Left lung (tissue), 4 donors: ENCODE measurements at regions not wholly inside any gene's neighbourhood (a gene's known extent, or its start where the extent isn't known, plus 50 kb on each side); places are given as distances from the start of the nearest gene placed in this dataset.

Experiments
- ATAC-seq: fragments of 200-7000 bp; cut with Tn5 transposase; one replicate; pipeline ENCODE4 v1.9.1; 2020; ENCODE audit warnings: moderate library complexity
- DNase-seq, 4 donors: peaks; one replicate each; pipeline ENCODE4 v3.0.0-alpha.2; 2013 to 2020
- H3K27ac ChIP-seq, 2 donors: fragments of 200-600 bp; sonication (generic) in 1 of 2; one replicate each; pipeline versions ENCODE4 v1.5.0 to v1.8.0; 2020 to 2021
- H3K27me3 ChIP-seq, 2 donors: fragments of 200-600 bp; sonication (generic) in 1 of 2; one replicate each; pipeline versions ENCODE4 v1.5.0 to v1.8.0; 2020 to 2021
- H3K36me3 ChIP-seq, 2 donors: fragments of 200-600 bp; sonication (generic) in 1 of 2; one replicate each; pipeline versions ENCODE4 v1.5.0 to v1.8.0; 2020 to 2021
- H3K4me1 ChIP-seq, 2 donors: fragments of 200-600 bp; one replicate each; pipeline ENCODE4 v1.8.0; 2021
- H3K4me3 ChIP-seq, 2 donors: fragments of 200-600 bp; sonication (generic) in 1 of 2; one replicate each; pipeline versions ENCODE4 v1.5.0 to v1.8.0; 2020 to 2021; ENCODE audit warnings: mild to moderate bottlenecking in 1 of 2
- H3K9me3 ChIP-seq, 2 donors: fragments of 200-600 bp; sonication (generic) in 1 of 2; one replicate each; pipeline versions ENCODE4 v1.5.0 to v1.8.0; 2020 to 2021
- intact Hi-C, 2 donors: fragments of 100-400 bp; cut with DNase I; formaldehyde crosslinking; loops; one replicate each; pipeline versions ENCODE4 v1.11.2 to v1.14.2; 2022
- TF ChIP-seq, protein P1 (sequence below), 2 donors: fragments of 200-600 bp; sonication (generic) in 1 of 2; IDR thresholded peaks; one replicate each; pipeline versions ENCODE4 v1.5.0 to v1.8.0; 2021; ENCODE audit warnings: antibody characterized with exemption in 2 of 2
- donor health status: DM: no; HTN: yes; CAD: no.
- donor health status: DM: no; HTN: no; CAD: no.

DNA sequence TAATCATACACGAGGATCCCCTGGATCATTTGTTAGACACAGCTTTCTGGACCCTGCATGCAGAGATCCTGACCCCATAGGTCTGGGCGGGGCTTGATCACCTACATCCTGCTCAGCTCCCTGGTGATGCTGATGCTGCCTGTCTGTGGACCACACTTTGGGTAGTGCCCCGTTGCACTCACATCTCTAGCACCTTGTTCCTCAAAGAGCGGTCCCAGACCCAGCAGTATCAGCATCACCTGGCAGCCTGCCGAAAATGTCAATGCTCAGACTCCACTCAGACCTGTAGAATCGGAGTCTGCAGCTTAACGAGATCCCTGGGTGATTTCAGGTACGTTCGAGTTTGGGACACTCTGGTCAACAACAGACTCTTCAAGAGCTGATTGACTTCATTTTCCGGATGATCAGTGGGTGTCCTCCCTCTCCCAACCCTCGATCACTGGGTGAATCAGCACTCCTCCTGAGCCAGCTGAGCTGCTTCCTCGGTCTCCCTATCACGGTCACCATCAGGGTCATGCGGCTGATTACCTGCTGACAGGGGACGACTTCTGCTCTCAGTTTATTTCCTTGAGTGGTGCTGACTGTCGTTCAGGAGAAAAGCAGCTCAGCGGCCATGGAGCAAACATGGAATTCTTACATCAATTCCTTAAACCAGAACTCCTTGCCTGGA, 150.6 kb upstream of the RAB12 start:
- TF ChIP-seq, protein P1, sequence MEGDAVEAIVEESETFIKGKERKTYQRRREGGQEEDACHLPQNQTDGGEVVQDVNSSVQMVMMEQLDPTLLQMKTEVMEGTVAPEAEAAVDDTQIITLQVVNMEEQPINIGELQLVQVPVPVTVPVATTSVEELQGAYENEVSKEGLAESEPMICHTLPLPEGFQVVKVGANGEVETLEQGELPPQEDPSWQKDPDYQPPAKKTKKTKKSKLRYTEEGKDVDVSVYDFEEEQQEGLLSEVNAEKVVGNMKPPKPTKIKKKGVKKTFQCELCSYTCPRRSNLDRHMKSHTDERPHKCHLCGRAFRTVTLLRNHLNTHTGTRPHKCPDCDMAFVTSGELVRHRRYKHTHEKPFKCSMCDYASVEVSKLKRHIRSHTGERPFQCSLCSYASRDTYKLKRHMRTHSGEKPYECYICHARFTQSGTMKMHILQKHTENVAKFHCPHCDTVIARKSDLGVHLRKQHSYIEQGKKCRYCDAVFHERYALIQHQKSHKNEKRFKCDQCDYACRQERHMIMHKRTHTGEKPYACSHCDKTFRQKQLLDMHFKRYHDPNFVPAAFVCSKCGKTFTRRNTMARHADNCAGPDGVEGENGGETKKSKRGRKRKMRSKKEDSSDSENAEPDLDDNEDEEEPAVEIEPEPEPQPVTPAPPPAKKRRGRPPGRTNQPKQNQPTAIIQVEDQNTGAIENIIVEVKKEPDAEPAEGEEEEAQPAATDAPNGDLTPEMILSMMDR (IDR thresholded peaks at IDR 0.05), result no peak
- ATAC-seq, result no peak
- Histone ChIP-seq H3K4me1 (no peaks in the 10 kb centered on the region), H3K4me3 (no peak overlapping the region), H3K9me3 (no peaks in the 10 kb centered on the region), H3K36me3 (no peaks in the 10 kb centered on the region), H3K27ac (no peak overlapping the region), H3K27me3 (no peaks in the 10 kb centered on the region)
- intact Hi-C loops, result no loop called here
- DNase-seq, result no peak

DNA sequence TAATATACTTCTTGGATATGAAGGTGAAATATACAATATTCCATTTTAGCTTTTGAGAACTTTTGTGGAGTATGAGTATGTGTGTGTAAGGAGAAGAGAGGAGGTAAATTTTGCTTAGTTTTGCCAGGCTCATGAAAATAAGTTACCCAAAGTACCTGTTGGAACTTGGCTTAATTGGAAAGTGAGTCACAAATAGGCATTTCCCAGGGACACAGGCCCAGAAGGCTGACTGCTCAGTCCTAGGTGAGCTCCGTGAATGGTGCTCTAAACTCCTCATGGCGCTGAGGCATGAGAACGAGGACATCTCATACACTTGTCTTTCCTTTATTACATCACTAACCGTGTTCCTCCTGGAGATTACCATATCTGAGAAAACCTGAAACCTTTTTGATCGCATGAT, 148.5 kb upstream of the RAB12 start:
- TF ChIP-seq, protein P1 (IDR thresholded peaks at IDR 0.05), result no peak
- DNase-seq (no peak), ATAC-seq (no peak)
- Histone ChIP-seq H3K27ac (no peak overlapping the region), H3K9me3 (no peaks in the 10 kb centered on the region), H3K36me3 (no peaks in the 10 kb centered on the region), H3K4me1 (no peaks in the 10 kb centered on the region), H3K27me3 (no peaks in the 10 kb centered on the region), H3K4me3 (no peak overlapping the region)
- intact Hi-C loops, result no loop called here

DNA sequence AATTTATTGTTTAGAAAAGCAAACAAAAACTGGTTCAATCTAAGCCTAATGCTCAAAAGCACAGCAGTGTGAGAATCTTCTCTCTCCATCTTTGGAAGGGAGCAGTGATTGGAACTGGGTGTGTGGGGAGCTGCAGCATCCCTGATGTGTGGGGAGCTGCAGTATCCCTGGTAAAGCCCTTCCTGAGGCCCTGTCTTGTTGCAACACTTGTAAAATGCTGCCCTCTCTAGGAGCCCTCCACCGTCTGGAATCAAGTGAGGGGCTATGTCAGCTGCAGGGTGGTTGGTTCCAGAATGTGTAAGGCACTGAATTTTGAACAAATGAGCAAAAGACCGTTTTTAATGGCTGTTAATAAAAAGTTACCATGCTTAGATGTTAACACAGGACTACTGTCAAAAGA, 147.7 kb upstream of the RAB12 start:
- DNase-seq, result no peak
- TF ChIP-seq, protein P1 (IDR thresholded peaks at IDR 0.05), result no peak
- no peaks in the 10 kb centered on the region for H3K4me1 ChIP-seq
- no peaks in the 10 kb centered on the region for H3K9me3 ChIP-seq
- H3K4me3 ChIP-seq, result no peak overlapping the region
- H3K27ac ChIP-seq, result no peak overlapping the region
- intact Hi-C loops, result no loop called here
- no peaks in the 10 kb centered on the region for H3K27me3 ChIP-seq
- no peaks in the 10 kb centered on the region for H3K36me3 ChIP-seq
- ATAC-seq, result no peak

DNA sequence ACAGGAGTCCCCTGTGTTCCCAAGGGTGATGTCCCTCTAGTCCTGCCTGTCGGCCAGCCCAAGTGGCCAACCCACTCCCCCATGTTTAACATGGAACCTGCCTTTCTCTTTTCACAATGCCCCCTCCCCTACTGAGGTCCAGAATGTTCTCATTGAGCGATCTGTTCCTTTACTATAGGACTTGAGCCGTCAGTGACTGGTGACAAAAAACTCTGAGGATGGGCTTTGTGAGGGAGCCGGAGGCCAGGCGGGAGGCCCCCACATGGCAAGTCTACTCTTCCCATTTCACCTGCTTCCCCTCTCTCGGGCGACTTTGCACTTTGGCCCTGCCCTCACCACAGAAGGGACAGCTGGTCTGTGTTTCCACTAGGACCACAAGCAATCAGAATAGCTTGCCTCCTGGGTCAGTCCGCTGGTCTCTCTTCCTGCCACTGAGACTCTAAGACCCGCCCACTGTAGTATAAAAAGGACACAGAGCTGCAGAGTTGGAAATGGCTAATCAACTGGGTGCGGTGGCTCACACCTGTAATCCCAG, 146.5 kb upstream of the RAB12 start:
- DNase-seq (no peak), ATAC-seq (no peak)
- TF ChIP-seq, protein P1 (IDR thresholded peaks at IDR 0.05), result no peak
- H3K36me3 ChIP-seq, result no peaks in the 10 kb centered on the region
- H3K9me3 ChIP-seq, result no peaks in the 10 kb centered on the region
- H3K27me3 ChIP-seq, result no peaks in the 10 kb centered on the region
- no peak overlapping the region for H3K27ac ChIP-seq
- no peaks in the 10 kb centered on the region for H3K4me1 ChIP-seq
- intact Hi-C loops, result no loop called here
- no peak overlapping the region for H3K4me3 ChIP-seq

DNA sequence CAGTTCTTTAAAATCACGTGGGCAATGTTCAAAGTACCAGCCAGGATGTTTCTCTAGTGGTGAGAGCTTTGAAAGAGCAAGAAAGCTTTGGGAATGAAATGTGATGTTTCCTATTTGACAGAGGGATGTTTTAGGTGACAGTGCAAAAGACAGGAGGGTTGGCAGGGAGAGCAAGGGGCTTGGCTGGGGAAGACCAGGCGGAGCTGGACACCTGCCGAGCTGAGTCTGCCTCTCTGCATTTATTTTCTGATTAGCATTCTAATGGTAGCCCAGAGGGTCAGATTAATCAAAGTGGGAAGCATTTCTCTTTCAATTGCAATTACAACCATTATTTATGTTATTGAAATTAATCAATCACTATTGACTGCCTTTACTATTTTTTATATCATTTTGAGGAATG, 145.4 kb upstream of the RAB12 start:
- DNase-seq, result no peak
- Histone ChIP-seq H3K27ac (no peak overlapping the region), H3K9me3 (no peaks in the 10 kb centered on the region), H3K4me1 (no peaks in the 10 kb centered on the region), H3K4me3 (no peak overlapping the region), H3K27me3 (no peaks in the 10 kb centered on the region), H3K36me3 (no peaks in the 10 kb centered on the region)
- TF ChIP-seq, protein P1 (IDR thresholded peaks at IDR 0.05), result no peak
- intact Hi-C loops, result no loop called here
- ATAC-seq, result no peak
